ENCODE measurements at regions not wholly inside any gene's neighbourhood (a gene's known extent, or its start where the extent isn't known, plus 50 kb on each side); places are given as distances from the start of the nearest gene placed in this dataset.

DNA sequence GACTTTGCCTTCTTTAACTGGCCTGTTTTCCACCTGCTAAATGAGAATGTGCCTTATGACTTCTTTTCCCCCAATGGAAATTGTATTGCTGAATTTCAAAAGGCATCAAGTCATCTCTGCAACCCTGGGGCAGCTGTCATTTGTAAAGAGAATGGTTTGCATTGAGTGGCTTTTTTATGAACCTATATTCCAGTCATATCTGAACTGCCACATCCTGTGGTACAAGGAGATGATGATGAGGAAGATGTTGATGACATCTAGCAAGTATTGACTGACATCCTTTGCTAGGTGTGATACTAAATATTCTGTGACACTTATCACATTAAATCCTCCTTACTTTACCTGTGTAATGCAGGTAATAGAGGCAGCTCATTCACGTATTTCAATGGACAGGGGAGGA, 88.3 kb upstream of the KIAA1217 start:
- DNase-seq (ENCODE audit: low spot score) = peak; percentile 35

- DNase-seq (ENCODE audit: low spot score) = no peak
These were observed 81.4 kb upstream of the KIAA1217 start for GRCh38 chr10:24127516-24127915.

- DNase-seq (ENCODE audit: low spot score) = no peak
These were observed 80.7 kb upstream of the KIAA1217 start for GRCh38 chr10:24128066-24128730.

- no peak for DNase-seq (ENCODE audit: low spot score)
These were observed 76.2 kb upstream of the KIAA1217 start for GRCh38 chr10:24132741-24133140.

DNA sequence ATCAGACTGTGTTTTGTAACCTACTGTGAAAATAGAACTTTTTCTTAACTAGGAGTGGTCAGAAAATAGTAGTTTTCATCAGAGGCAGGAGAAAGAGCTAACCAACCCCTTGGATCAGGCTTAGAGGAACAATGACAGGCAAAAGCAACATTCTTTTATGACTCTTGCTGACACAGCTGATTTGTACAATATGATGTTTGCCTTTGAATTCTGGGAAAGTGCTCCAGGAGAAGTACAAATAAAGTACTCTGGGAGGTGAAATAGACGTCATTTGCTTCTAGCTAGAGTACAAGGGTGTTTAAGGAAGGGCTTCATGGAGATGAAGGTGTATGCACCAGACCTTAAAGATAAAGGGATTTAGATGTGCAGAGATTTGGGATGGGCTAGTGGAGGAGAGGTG, 75.1 kb upstream of the KIAA1217 start:
- no peak for DNase-seq (ENCODE audit: low spot score)

DNA sequence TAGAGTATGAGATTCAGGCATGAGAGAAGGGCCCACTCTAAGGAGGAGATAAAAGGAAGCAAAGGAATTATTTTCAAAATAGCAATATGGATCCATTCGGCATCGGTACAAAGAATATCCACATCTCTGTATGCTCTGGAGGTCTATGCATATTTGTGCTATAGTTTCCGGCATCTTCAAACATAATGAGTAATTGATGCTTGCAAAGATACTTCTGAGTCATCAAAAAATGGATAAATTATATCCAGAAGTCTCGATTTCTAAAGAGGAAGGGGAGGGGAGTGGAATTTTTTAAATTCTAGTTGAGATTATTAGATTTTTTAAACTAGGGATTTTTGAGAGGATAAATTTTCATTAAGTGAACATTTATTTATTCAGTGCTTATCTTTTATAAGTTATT, 72.9 kb upstream of the KIAA1217 start:
- DNase-seq (ENCODE audit: low spot score) = no peak

DNA sequence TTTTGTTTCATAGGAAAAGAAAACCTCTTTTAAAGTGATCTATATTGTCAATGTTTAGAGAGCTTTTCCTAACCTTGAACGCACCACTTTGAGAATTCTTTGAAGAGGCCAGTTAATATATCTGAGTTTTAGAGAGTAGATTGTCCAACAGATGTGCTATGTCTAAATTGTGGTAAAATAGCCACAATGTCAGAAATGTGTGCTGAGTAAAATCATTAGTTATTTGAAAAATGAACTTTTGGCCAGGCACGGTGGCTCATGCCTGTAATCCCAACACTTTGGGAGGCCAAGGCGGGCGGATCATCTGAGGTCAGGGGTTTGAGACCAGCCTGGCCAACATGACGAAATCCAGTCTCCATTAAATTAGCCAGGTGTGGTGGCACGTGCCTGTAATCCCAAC, 61.6 kb upstream of the KIAA1217 start:
- DNase-seq (ENCODE audit: low spot score) = no peak

- no peak for DNase-seq (ENCODE audit: low spot score)
These were observed 59.3 kb upstream of the KIAA1217 start for GRCh38 chr10:24149640-24150039.

GRCh38 chr10:24150853-24151252, 58.1 kb upstream of the KIAA1217 start:
- DNase-seq (ENCODE audit: low spot score) = no peak

- DNase-seq (ENCODE audit: low spot score) = no peak
These were observed 56.7 kb upstream of the KIAA1217 start for GRCh38 chr10:24152270-24152669.

- DNase-seq (ENCODE audit: low spot score) = no peak
These were observed 55.9 kb upstream of the KIAA1217 start for GRCh38 chr10:24153031-24153430.

- no peak for DNase-seq (ENCODE audit: low spot score)
These were observed 55.4 kb upstream of the KIAA1217 start for GRCh38 chr10:24153537-24153936.

DNA sequence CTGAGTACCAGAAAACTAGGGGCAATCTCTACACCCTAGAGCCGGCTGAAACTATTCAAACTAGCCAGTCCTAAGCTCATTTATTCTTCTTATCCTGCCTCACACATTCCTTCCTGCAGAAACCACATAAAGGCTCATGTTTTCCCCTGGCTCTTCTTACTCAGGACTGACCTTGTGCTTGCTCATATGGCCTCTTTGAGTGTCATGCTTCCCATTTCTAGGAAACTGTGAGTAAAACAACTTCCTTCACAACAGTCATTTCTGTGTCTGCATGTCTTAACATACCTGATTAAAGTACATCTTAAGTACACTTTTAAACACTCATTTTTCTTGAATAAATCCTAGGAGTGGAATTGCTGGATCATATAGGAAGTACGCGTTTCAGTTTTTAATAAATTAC, 52.3 kb upstream of the KIAA1217 start:
- no peak for DNase-seq (ENCODE audit: low spot score)

DNA sequence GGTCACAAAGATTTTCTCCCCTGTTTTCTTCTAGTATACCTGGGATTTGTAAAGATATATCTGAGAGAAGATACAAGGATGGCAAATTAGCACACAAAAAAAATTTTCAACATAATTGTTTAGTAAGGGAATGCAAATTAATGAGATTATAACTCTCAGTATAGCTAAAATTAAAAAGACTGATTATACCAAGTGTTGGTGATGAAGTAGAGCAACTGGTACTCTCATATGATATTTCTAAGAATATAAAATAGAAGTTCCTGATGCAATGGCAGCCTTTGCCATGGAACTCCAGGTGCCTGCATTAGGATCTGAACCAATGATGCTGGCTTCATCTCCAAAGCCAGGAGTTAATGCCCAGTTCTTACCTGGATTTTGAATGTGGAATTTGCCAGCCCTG, 51.4 kb upstream of the KIAA1217 start:
- DNase-seq (ENCODE audit: low spot score) = no peak
